ENCODE measurements at regions not wholly inside any gene's neighbourhood (a gene's known extent, or its start where the extent isn't known, plus 50 kb on each side); places are given as distances from the start of the nearest gene placed in this dataset.

GRCh38 chr15:38672814-38673670, 108.4 kb upstream of the RASGRP1 start:
- no peak overlapping the region for H3K4me3 ChIP-seq
- peaks cover 0 to 3% (median 0%) of the 10 kb centered on the region in 9 donors for H3K36me3 ChIP-seq
- ATAC-seq = no peak
- peaks cover 0 to 22% (median 0%) of the 10 kb centered on the region in 9 donors for H3K4me1 ChIP-seq
- H3K27ac ChIP-seq = peak overlapping the region in 1 of 10 donors; percentile 70
- intact Hi-C loops (cut with DNase I) = no loop called here
- no peak for DNase-seq
- H3K27me3 ChIP-seq = peaks cover 0 to 9% (median 0%) of the 10 kb centered on the region in 7 donors
- H3K9me3 ChIP-seq = no peaks in the 10 kb centered on the region
- TF ChIP-seq, protein P1, sequence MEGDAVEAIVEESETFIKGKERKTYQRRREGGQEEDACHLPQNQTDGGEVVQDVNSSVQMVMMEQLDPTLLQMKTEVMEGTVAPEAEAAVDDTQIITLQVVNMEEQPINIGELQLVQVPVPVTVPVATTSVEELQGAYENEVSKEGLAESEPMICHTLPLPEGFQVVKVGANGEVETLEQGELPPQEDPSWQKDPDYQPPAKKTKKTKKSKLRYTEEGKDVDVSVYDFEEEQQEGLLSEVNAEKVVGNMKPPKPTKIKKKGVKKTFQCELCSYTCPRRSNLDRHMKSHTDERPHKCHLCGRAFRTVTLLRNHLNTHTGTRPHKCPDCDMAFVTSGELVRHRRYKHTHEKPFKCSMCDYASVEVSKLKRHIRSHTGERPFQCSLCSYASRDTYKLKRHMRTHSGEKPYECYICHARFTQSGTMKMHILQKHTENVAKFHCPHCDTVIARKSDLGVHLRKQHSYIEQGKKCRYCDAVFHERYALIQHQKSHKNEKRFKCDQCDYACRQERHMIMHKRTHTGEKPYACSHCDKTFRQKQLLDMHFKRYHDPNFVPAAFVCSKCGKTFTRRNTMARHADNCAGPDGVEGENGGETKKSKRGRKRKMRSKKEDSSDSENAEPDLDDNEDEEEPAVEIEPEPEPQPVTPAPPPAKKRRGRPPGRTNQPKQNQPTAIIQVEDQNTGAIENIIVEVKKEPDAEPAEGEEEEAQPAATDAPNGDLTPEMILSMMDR (IDR thresholded peaks at IDR 0.05) = no peak
- WGBS, 2 donors = 80 to 83% methylated on average over 14 of the region's 14 CpGs

DNA sequence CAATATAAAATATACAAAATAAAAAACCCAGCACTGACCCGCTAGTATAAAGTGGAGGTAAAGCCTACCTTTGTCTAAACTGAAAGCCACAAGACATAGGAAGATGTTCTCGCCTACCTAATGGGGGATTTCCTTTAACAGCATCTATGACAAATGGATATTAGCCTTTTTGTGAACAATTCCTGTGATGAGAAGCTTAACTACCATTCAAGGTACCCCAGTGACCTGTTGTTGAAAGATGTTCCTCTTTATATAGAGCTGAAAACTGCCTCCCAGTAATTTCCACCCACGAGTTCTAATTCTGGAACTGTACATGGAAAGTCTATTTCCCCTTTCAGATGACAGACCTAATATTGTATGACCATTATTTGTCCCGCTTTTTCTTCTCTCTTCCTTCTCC, 109.8 kb upstream of the RASGRP1 start:
- Histone ChIP-seq H3K4me1 (peaks cover 0 to 22% (median 0%) of the 10 kb centered on the region in 9 donors), H3K27ac (no peak overlapping the region), H3K36me3 (peaks cover 0 to 3% (median 0%) of the 10 kb centered on the region in 9 donors), H3K9me3 (no peaks in the 10 kb centered on the region), H3K4me3 (no peak overlapping the region), H3K27me3 (peaks cover 0 to 9% (median 0%) of the 10 kb centered on the region in 7 donors)
- intact Hi-C loops (cut with DNase I) = no loop called here
- WGBS, 2 donors = 87 to 89% methylated on average over 4 of the region's 4 CpGs
- TF ChIP-seq, protein P1 (IDR thresholded peaks at IDR 0.05) = no peak
- ATAC-seq = no peak
- DNase-seq = no peak

DNA sequence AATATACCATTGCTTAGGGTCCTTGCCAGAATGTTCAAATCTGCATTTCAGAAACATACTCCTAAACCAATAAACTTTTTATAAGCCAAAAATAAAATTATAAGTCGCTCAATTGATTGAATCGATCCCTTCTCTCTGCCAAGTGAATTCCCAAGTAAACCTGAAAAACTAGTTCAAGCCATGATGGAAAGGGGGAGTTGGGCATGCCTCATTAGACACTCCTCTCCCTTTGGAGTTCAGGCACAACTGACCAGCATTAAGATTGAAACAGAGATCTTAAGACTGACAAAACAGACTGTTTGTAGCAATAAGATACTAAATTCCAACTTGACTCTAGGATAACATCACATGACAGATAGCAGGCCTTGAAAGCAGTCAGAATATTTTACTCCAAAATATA, 113.7 kb upstream of the RASGRP1 start:
- Histone ChIP-seq H3K9me3 (no peaks in the 10 kb centered on the region), H3K4me1 (peaks cover 0 to 14% (median 0%) of the 10 kb centered on the region in 9 donors), H3K36me3 (no peaks in the 10 kb centered on the region), H3K4me3 (no peak overlapping the region), H3K27ac (no peak overlapping the region), H3K27me3 (peaks cover 0 to 7% (median 0%) of the 10 kb centered on the region in 7 donors)
- intact Hi-C loops (cut with DNase I) = no loop called here
- no peak for ATAC-seq
- WGBS, 2 donors = 95 to 96% methylated on average over 2 of the region's 2 CpGs
- no peak for DNase-seq
- TF ChIP-seq, protein P1 (IDR thresholded peaks at IDR 0.05) = no peak

GRCh38 chr15:38680775-38681174, 116.2 kb upstream of the RASGRP1 start:
- H3K27me3 ChIP-seq = peaks cover 0 to 7% (median 0%) of the 10 kb centered on the region in 7 donors
- DNase-seq = no peak
- TF ChIP-seq, protein P1 (IDR thresholded peaks at IDR 0.05) = no peak
- no peak overlapping the region for H3K4me3 ChIP-seq
- intact Hi-C loops (cut with DNase I) = loop anchor here (5.0 to 10.0 kb wide), 8 partner anchors 116 to 686 kb away; partner anchors contain the start of gene RASGRP1 (in 5 of the 10)
- no peak for ATAC-seq
- H3K27ac ChIP-seq = no peak overlapping the region
- H3K9me3 ChIP-seq = no peaks in the 10 kb centered on the region
- no peaks in the 10 kb centered on the region for H3K36me3 ChIP-seq
- WGBS, 2 donors = 92% methylated on average over 5 of the region's 5 CpGs
- peaks cover 0 to 12% (median 0%) of the 10 kb centered on the region in 9 donors for H3K4me1 ChIP-seq

All from heart right ventricle (tissue), 16 donors.